ENCODE measurements at regions not wholly inside any gene's neighbourhood (a gene's known extent, or its start where the extent isn't known, plus 50 kb on each side); places are given as distances from the start of the nearest gene placed in this dataset.
"Not testable (repeated sequence)": the region's sequence is repeated elsewhere in the genome, so short reads cannot be mapped to it uniquely, and the experiment has no call there.

DNA sequence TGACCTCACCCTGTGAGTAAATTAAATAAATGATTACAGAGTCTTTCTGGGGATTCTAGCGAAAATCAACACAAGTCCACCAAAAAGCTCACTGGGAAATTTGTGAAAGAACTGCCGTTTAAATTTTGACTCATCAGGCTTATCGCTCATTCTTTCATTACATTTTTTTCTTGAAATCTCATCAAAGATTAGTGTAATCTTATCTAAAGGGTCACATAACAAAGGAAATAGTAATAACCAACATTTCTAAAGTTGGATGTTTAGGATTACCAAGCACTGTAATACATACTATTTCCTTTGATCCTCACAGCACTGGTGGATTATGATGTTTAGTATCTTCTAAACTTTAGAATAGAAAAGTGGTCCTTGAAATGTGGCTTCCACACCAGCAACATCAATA lies 111.1 kb upstream of the CBLB start:
- H3K9me3 ChIP-seq (ENCODE audit: control insufficient read depth, low read length): no peaks in the 10 kb centered on the region

DNA sequence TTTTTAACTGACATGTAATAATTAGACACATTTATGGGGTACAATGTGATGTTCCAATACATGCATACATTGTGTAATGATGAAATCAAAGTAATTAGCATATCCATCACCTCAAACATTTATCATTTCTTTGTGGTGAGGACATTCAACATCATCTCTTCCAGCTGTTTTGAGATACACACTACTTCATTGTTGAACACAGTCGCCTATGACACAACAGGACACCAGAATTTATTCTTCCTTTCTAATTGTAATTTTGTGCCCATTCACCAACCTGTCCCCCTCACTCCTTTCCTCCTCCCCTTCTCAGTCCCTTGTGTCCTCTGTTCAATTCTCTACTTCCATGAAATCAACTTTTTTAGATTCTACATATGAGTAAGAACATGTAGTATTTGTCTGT lies 113.4 kb upstream of the CBLB start:
- H3K27ac ChIP-seq: no peak overlapping the region
- H3K27me3 ChIP-seq (ENCODE audit: control insufficient read depth, insufficient read depth, low read length): no peaks in the 10 kb centered on the region
- no peak overlapping the region for H2AFZ ChIP-seq
- no peaks in the 10 kb centered on the region for H3K36me3 ChIP-seq (ENCODE audit: control insufficient read depth, insufficient read depth, low read length)
- no peaks in the 10 kb centered on the region for H3K9me3 ChIP-seq (ENCODE audit: control insufficient read depth, low read length)
- H3K79me2 ChIP-seq: no peaks in the 10 kb centered on the region
- TF ChIP-seq, protein P1, sequence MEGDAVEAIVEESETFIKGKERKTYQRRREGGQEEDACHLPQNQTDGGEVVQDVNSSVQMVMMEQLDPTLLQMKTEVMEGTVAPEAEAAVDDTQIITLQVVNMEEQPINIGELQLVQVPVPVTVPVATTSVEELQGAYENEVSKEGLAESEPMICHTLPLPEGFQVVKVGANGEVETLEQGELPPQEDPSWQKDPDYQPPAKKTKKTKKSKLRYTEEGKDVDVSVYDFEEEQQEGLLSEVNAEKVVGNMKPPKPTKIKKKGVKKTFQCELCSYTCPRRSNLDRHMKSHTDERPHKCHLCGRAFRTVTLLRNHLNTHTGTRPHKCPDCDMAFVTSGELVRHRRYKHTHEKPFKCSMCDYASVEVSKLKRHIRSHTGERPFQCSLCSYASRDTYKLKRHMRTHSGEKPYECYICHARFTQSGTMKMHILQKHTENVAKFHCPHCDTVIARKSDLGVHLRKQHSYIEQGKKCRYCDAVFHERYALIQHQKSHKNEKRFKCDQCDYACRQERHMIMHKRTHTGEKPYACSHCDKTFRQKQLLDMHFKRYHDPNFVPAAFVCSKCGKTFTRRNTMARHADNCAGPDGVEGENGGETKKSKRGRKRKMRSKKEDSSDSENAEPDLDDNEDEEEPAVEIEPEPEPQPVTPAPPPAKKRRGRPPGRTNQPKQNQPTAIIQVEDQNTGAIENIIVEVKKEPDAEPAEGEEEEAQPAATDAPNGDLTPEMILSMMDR (IDR thresholded peaks at IDR 0.05): no peak
- no peaks in the 10 kb centered on the region for H3K4me1 ChIP-seq
- no peak overlapping the region for H3K4me3 ChIP-seq (ENCODE audit: low read depth, low read length)
- no peak overlapping the region for H3K9ac ChIP-seq
- H3K4me2 ChIP-seq (ENCODE audit: low read length): no peak overlapping the region

More for the DNA sequence above, 111.1 kb upstream of the CBLB start:
- TF ChIP-seq, protein P1 (IDR thresholded peaks at IDR 0.05): no peak
- no peak overlapping the region for H3K4me3 ChIP-seq (ENCODE audit: low read depth, low read length)
- H3K27me3 ChIP-seq (ENCODE audit: control insufficient read depth, insufficient read depth, low read length): no peaks in the 10 kb centered on the region
- no peaks in the 10 kb centered on the region for H3K4me1 ChIP-seq
- H3K9ac ChIP-seq: no peak overlapping the region
- no peak overlapping the region for H3K4me2 ChIP-seq (ENCODE audit: low read length)
- no peaks in the 10 kb centered on the region for H3K36me3 ChIP-seq (ENCODE audit: control insufficient read depth, insufficient read depth, low read length)
- H2AFZ ChIP-seq: no peak overlapping the region
- H3K79me2 ChIP-seq: no peaks in the 10 kb centered on the region
- H3K27ac ChIP-seq: no peak overlapping the region

DNA sequence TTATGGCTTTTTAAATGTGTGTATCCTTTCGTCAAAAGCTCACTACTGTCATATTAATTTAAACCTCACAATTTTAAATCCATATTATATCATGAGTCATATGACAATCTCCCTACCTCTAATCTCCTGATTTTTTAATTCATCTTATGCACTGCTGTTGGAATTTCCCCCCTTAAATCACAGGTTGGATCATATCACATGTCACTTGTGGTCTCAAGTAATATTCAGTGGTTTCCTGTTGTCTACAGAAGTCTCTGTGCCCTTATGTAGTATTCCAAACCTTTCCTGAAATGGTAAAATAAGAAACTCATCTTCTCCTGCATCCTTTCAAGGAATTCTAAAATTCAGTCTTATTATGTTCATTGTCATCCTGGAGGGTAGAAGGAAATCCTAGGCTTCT lies 116.0 kb upstream of the CBLB start:
- no peaks in the 10 kb centered on the region for H3K79me2 ChIP-seq
- no peaks in the 10 kb centered on the region for H3K27me3 ChIP-seq (ENCODE audit: control insufficient read depth, insufficient read depth, low read length)
- TF ChIP-seq, protein P1 (IDR thresholded peaks at IDR 0.05): no peak
- H3K4me1 ChIP-seq: no peaks in the 10 kb centered on the region
- H3K4me3 ChIP-seq (ENCODE audit: low read depth, low read length): no peak overlapping the region
- no peaks in the 10 kb centered on the region for H3K36me3 ChIP-seq (ENCODE audit: control insufficient read depth, insufficient read depth, low read length)
- no peak overlapping the region for H3K9ac ChIP-seq
- no peak overlapping the region for H3K4me2 ChIP-seq (ENCODE audit: low read length)
- H3K27ac ChIP-seq: no peak overlapping the region
- no peak overlapping the region for H2AFZ ChIP-seq
- H3K9me3 ChIP-seq (ENCODE audit: control insufficient read depth, low read length): no peaks in the 10 kb centered on the region

DNA sequence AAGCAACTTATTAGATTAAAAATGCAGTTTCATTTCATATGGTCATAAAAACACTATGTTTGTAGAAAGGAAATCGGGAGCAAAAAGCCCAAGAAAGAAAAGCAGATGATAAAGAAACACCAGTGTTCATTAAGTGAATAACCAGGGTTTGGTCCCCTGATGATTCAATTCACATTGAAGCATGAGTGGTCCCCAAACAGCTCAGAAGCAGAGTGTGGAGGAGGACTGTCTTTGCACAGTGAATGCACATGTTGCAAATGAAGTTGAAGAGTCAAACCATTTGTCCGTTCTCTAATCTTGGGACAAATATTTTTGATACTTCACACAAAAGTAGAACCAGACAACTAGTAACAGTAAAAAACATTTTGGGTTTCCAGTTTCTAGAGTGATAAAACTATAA lies 117.5 kb upstream of the CBLB start:
- not testable (repeated sequence) for H3K27me3 ChIP-seq (ENCODE audit: control insufficient read depth, insufficient read depth, low read length); H3K9me3 ChIP-seq (ENCODE audit: control insufficient read depth, low read length)

DNA sequence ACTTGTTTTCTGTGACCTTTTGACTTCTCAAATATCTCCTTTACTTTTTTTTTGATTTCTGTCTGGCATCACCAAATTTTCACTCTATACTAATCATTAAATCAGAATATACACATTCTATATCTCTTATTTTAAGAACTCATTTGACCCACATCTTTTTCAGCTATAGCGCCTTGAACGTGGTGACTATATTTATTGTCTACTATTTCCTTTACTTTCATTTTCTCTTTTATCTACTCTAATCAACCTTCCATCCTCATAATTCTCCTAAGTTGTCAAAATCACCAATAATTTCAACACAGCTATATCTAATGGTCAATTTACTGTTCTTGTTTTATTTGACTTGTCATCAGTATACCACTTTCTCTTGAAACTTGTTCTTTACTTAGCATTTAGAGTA lies 119.0 kb upstream of the CBLB start:
- TF ChIP-seq, protein P1 (IDR thresholded peaks at IDR 0.05): no peak
- Histone ChIP-seq H3K4me1 (no peaks in the 10 kb centered on the region), H3K9me3 (ENCODE audit: control insufficient read depth, low read length) (no peaks in the 10 kb centered on the region), H3K4me3 (ENCODE audit: low read depth, low read length) (no peak overlapping the region), H3K36me3 (ENCODE audit: control insufficient read depth, insufficient read depth, low read length) (no peaks in the 10 kb centered on the region), H3K27me3 (ENCODE audit: control insufficient read depth, insufficient read depth, low read length) (no peaks in the 10 kb centered on the region), H3K4me2 (ENCODE audit: low read length) (no peak overlapping the region), H3K27ac (no peak overlapping the region), H3K9ac (no peak overlapping the region), H2AFZ (no peak overlapping the region), H3K79me2 (no peaks in the 10 kb centered on the region)

More for the DNA sequence above, 117.5 kb upstream of the CBLB start:
- not testable (repeated sequence) for H3K4me3 ChIP-seq (ENCODE audit: low read depth, low read length); H3K36me3 ChIP-seq (ENCODE audit: control insufficient read depth, insufficient read depth, low read length); H3K4me2 ChIP-seq (ENCODE audit: low read length); H3K9ac ChIP-seq; H3K79me2 ChIP-seq; H2AFZ ChIP-seq; H3K27ac ChIP-seq; H3K4me1 ChIP-seq

All from parathyroid adenoma (tissue), 2 donors.